ENCODE measurements at regions not wholly inside any gene's neighbourhood (a gene's known extent, or its start where the extent isn't known, plus 50 kb on each side); places are given as distances from the start of the nearest gene placed in this dataset.

DNA sequence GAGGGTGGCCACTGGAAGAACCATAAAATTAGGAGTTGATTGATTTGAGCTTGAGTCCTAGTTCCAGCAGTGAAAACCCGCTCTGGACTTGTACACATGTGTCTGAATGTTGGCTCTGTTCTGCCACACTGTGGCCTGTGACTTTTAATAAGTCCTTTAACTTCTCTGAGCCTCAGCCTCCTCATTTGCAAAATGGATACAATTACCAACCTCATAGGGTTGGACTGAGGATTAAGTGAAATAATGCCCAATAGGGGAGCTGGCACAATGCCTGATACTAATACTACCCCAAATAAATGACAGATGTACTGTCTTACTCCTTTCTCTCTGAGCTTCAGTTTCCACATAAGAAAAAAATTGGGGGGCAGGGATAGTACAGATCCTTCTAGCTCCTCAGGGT is 92.6 kb upstream of the RIPOR2 start (continued):
- TF ChIP-seq, protein P1, sequence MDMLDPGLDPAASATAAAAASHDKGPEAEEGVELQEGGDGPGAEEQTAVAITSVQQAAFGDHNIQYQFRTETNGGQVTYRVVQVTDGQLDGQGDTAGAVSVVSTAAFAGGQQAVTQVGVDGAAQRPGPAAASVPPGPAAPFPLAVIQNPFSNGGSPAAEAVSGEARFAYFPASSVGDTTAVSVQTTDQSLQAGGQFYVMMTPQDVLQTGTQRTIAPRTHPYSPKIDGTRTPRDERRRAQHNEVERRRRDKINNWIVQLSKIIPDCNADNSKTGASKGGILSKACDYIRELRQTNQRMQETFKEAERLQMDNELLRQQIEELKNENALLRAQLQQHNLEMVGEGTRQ (IDR thresholded peaks at IDR 0.05; ENCODE audit: borderline replicate concordance, low read depth, low read length) = no peak
- TF ChIP-seq MEF2A (IDR thresholded peaks at IDR 0.05; ENCODE audit: insufficient read depth, low read depth, low read length) (no peak), STAT3 (IDR thresholded peaks at IDR 0.05; ENCODE audit: low read depth, low read length) (no peak)
- TF ChIP-seq, protein P2, sequence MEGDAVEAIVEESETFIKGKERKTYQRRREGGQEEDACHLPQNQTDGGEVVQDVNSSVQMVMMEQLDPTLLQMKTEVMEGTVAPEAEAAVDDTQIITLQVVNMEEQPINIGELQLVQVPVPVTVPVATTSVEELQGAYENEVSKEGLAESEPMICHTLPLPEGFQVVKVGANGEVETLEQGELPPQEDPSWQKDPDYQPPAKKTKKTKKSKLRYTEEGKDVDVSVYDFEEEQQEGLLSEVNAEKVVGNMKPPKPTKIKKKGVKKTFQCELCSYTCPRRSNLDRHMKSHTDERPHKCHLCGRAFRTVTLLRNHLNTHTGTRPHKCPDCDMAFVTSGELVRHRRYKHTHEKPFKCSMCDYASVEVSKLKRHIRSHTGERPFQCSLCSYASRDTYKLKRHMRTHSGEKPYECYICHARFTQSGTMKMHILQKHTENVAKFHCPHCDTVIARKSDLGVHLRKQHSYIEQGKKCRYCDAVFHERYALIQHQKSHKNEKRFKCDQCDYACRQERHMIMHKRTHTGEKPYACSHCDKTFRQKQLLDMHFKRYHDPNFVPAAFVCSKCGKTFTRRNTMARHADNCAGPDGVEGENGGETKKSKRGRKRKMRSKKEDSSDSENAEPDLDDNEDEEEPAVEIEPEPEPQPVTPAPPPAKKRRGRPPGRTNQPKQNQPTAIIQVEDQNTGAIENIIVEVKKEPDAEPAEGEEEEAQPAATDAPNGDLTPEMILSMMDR (IDR thresholded peaks at IDR 0.05 in 2 of 3, conservative IDR thresholded peaks at IDR 0.05 in 1 of 3; ENCODE audit: control insufficient read depth in 2 of 3, extremely low read depth in 1 of 3, insufficient read depth in 1 of 3, low read depth in 3 of 3, low read length in 3 of 3) = no peak
- TF ChIP-seq, protein P3, sequence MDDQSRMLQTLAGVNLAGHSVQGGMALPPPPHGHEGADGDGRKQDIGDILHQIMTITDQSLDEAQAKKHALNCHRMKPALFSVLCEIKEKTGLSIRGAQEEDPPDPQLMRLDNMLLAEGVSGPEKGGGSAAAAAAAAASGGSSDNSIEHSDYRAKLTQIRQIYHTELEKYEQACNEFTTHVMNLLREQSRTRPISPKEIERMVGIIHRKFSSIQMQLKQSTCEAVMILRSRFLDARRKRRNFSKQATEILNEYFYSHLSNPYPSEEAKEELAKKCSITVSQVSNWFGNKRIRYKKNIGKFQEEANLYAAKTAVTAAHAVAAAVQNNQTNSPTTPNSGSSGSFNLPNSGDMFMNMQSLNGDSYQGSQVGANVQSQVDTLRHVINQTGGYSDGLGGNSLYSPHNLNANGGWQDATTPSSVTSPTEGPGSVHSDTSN (IDR thresholded peaks at IDR 0.05; ENCODE audit: insufficient replicate concordance, low read depth, low read length) = no peak

DNA sequence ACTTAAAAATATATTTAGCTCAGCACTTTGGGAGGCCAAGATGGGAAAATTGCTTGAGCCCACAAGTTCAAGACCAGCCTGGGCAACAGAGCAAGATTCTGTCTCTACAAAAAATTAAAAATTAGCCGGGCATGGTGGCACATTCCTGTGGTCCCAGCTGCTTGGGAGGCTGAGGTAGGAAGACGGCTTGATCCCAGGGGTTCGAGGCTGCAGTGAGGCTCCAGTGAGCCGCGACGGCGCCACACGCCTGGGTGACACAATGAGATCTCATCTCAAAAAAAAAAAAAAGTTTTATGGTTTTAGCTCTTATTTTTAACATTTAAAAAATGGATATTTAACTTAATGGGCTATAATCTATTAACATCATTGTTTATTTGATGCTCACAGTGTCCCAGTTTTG is 97.2 kb upstream of the RIPOR2 start:
- Histone ChIP-seq H2AFZ (ENCODE audit: control insufficient read depth, low read depth, low read length) (no peak overlapping the region), H3K4me2 (ENCODE audit: control insufficient read depth, insufficient read depth) (no peak overlapping the region), H3K4me3 (no peak overlapping the region), H3K9ac (ENCODE audit: control insufficient read depth, insufficient read depth, low read length) (no peak overlapping the region), H3K27me3 (replicated peaks in 1 of 2; ENCODE audit: control insufficient read depth in 2 of 2, insufficient read depth in 2 of 2, low read length in 1 of 2) (no peaks in the 10 kb centered on the region), H3K9me3 (replicated peaks; ENCODE audit: control insufficient read depth, insufficient read depth, low read length) (no peaks in the 10 kb centered on the region), H3K36me3 (ENCODE audit: control insufficient read depth in 2 of 2, insufficient read depth in 2 of 2, low read length in 1 of 2) (no peaks in the 10 kb centered on the region), H3K4me1 (ENCODE audit: control insufficient read depth, insufficient read depth, low read length) (peaks cover 19% of the 10 kb centered on the region), H4K20me1 (ENCODE audit: control insufficient read depth, insufficient read depth) (no peaks in the 10 kb centered on the region), H3K79me2 (ENCODE audit: control insufficient read depth, insufficient read depth, low read length) (no peaks in the 10 kb centered on the region; the same call in none of the 2 replicates), H3K27ac (ENCODE audit: control insufficient read depth, insufficient read depth) (no peak overlapping the region)
- SMC1A ChIA-PET (ENCODE audit: uncharacterized antibody, unreplicated experiment) = interaction anchor here (1.2 to 14.2 kb wide), 8 partner anchors 9 to 100 kb away, joined by 3 to 304 read pairs (median 6); no protein-coding TSS in a partner anchor
- 65% methylated on average over 8 of the region's 8 CpGs for WGBS (ENCODE audit: insufficient coverage, insufficient replicate concordance, low lambda C conversion rate, missing lambda C conversion rate)
- BruUV-seq (replicated peaks) = no TSS peak
- in situ Hi-C loops (cut with MboI) (no loop called here), intact Hi-C loops (cut with micrococcal nuclease; ENCODE audit: unreplicated experiment) (no loop called here)
- FAIRE-seq (no peak), ATAC-seq (no peak), DNase-seq (ENCODE audit: low read depth, low spot score) (no peak)
- POLR2A ChIA-PET = interaction anchor here (0.6 to 1.6 kb wide), 6 partner anchors 10 to 252 kb away, joined by 3 to 11 read pairs (median 4); no protein-coding TSS in a partner anchor
- TF ChIP-seq NFYA (IDR thresholded peaks at IDR 0.05; ENCODE audit: borderline replicate concordance, low read depth, low read length) (no peak), IKZF1 (conservative IDR thresholded peaks at IDR 0.05) (no peak), RBBP5 (conservative IDR thresholded peaks at IDR 0.05) (no peak), FOXM1 (IDR thresholded peaks at IDR 0.05; ENCODE audit: low read depth, low read length) (no peak), NBN (IDR thresholded peaks at IDR 0.05) (no peak), PML (IDR thresholded peaks at IDR 0.05; ENCODE audit: low read length) (no peak), POLR2AphosphoS5 (IDR thresholded peaks at IDR 0.05; ENCODE audit: low read length) (no peak), FOS (IDR thresholded peaks at IDR 0.05; ENCODE audit: borderline replicate concordance, extremely low read depth, insufficient read length) (no peak), SP1 (IDR thresholded peaks at IDR 0.05; ENCODE audit: low read depth, low read length) (no peak), ATF7 (IDR thresholded peaks at IDR 0.05; ENCODE audit: low read depth) (no peak), MEF2B (IDR thresholded peaks at IDR 0.05; ENCODE audit: partially characterized antibody, poor library complexity, severe bottlenecking) (no peak), ETV6 (conservative IDR thresholded peaks at IDR 0.05 in 1 of 2, IDR thresholded peaks at IDR 0.05 in 1 of 2; ENCODE audit: borderline replicate concordance in 1 of 2, low read depth in 1 of 2) (no peak)
- TF ChIP-seq, protein P4, sequence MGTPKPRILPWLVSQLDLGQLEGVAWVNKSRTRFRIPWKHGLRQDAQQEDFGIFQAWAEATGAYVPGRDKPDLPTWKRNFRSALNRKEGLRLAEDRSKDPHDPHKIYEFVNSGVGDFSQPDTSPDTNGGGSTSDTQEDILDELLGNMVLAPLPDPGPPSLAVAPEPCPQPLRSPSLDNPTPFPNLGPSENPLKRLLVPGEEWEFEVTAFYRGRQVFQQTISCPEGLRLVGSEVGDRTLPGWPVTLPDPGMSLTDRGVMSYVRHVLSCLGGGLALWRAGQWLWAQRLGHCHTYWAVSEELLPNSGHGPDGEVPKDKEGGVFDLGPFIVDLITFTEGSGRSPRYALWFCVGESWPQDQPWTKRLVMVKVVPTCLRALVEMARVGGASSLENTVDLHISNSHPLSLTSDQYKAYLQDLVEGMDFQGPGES (IDR thresholded peaks at IDR 0.05) = no peak
- RAD21 ChIA-PET (ENCODE audit: unreplicated experiment) = interaction anchor here (0.7 to 7.0 kb wide), 5 partner anchors 10 to 252 kb away, joined by 3 to 52 read pairs (median 3); no protein-coding TSS in a partner anchor
- CTCF ChIA-PET = interaction anchor here (0.9 to 7.7 kb wide), 11 partner anchors 11 to 176 kb away, joined by 3 to 62 read pairs (median 4); no protein-coding TSS in a partner anchor

Data from GM12878 (cell line).